Adrenal gland (tissue), 9 donors: ENCODE measurements at regions not wholly inside any gene's neighbourhood (a gene's known extent, or its start where the extent isn't known, plus 50 kb on each side); places are given as distances from the start of the nearest gene placed in this dataset.

ENCODE experiments used
- DNase-seq, 7 donors: peaks; one replicate each; pipeline ENCODE4 v3.0.0-alpha.2; 2019 to 2020
- H3K27ac ChIP-seq, 5 donors: fragments of 200-600 bp; sonication (generic) in 4 of 5; 1 replicate in 3 of 5; 2 replicates in 2 of 5; pipeline versions ENCODE4 v1.5.1 to v1.8.0; 2016 to 2020; ENCODE audit warnings: mild to moderate bottlenecking in 1 of 5
- H3K27me3 ChIP-seq: fragments of 200-600 bp; 2 replicates; pipeline ENCODE4 v1.8.0; 2021
- H3K36me3 ChIP-seq, 2 donors: fragments of 200-600 bp; replicated peaks in 1 of 2; 1 replicate in 1 of 2; 2 replicates in 1 of 2; pipeline versions ENCODE4 v1.5.1 to v1.8.0; 2018 to 2022
- H3K4me1 ChIP-seq, 2 donors: fragments of 200-600 bp; replicated peaks in 1 of 2; 1 replicate in 1 of 2; 2 replicates in 1 of 2; pipeline versions ENCODE4 v1.5.1 to v1.8.0; 2018 to 2021
- H3K4me3 ChIP-seq, 4 donors: fragments of 200-600 bp; sonication (generic) in 3 of 4; one replicate each; pipeline ENCODE4 v1.5.1; 2016 to 2018
- H3K9me3 ChIP-seq, 3 donors: fragments of 200-600 bp; sonication (generic) in 1 of 3; replicated peaks in 1 of 3; 1 replicate in 2 of 3; 2 replicates in 1 of 3; pipeline versions ENCODE4 v1.5.1 to v1.8.0; 2016 to 2021
- POLR2A ChIP-seq, 2 donors: fragments of 450-650 bp; IDR thresholded peaks; one replicate each; pipeline ENCODE4 v1.6.1; 2017; ENCODE audit warnings: antibody characterized with exemption in 2 of 2, mild to moderate bottlenecking in 2 of 2, moderate library complexity in 1 of 2
- WGBS, 4 donors: extraction: QIAGEN DNeasy Blood & Tissue Kit in 2 of 4; methylation state at CpG; one replicate each; pipeline versions ENCODE4 v1.1.5 to v1.1.7; 2013 to 2017; 5-methylcytosine and 5-hydroxymethylcytosine counted together
- intact Hi-C, 2 donors: fragments of 100-400 bp; cut with DNase I; formaldehyde crosslinking; loops; one replicate each; pipeline versions ENCODE4 v1.14.1 to v1.15.0; 2022 to 2023
- TF ChIP-seq, protein P1 (sequence below), 6 experiments: fragments of 450-650 bp in 4 of 6; fragments of 200-600 bp in 2 of 6; sonication (generic) in 1 of 6; IDR thresholded peaks; 1 replicate in 5 of 6; 2 replicates in 1 of 6; pipeline versions ENCODE4 v1.5.1 to v1.8.0; 2016 to 2021; ENCODE audit warnings: antibody characterized with exemption in 6 of 6, mild to moderate bottlenecking in 2 of 6, moderate library complexity in 1 of 6
- donor health status: healthy with polysubstance abuse.
- donor health status: Bipolar disorder and iron deficiency.
- donor health status: DM: yes; HTN: yes; CAD: no.
- donor health status: DM: no; HTN: no; CAD: no.
- donor health status: DM: no; HTN: no; CAD: no.

DNA sequence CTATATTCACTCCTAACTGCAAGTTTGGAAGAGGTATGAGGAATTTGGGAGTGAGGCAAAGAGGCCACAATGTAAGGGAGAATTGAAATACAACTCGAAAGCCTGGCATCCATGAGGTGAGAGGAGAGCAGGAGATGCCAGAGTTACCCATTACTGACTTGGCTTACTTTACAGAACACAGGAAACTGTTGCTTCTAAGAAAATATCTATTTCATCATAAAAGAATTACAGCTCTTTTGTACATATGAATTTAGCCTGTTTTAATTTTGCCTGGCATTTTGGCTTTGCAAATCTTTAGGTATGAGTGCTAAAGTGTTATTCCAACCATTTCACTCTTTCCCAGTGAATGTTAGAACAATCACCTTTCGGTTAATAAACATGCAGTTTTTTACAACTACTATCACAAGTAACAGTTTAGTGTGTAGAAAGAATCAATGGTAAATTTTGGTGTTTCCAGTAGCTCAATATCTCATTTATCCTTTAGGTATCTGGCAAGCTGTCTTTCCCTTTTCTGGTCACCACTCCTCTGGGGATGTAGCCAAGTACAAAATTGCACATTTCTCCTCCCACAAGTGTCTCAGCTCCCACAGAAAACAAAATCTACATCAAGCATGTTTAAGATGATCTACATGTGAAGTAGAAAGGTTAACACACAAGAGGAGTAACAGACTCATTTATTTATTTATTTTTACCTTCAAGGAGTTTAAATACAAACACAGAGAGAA, 196.6 kb upstream of the DCN start:
- no peak for DNase-seq
- intact Hi-C loops = loop anchor here in 1 of 2 donors (10.0 kb wide), 1 partner anchor 1276 kb away; no protein-coding TSS in a partner anchor
- Histone ChIP-seq H3K27me3 (no peaks in the 10 kb centered on the region), H3K4me1 (peaks cover 5 to 17% of the 10 kb centered on the region in 2 donors), H3K9me3 (no peaks in the 10 kb centered on the region), H3K36me3 (no peaks in the 10 kb centered on the region), H3K4me3 (no peak overlapping the region), H3K27ac (no peak overlapping the region)
- WGBS, 4 donors = 88 to 92% (median 88%) methylated on average over 2 of the region's 2 CpGs
- TF ChIP-seq, protein P1, sequence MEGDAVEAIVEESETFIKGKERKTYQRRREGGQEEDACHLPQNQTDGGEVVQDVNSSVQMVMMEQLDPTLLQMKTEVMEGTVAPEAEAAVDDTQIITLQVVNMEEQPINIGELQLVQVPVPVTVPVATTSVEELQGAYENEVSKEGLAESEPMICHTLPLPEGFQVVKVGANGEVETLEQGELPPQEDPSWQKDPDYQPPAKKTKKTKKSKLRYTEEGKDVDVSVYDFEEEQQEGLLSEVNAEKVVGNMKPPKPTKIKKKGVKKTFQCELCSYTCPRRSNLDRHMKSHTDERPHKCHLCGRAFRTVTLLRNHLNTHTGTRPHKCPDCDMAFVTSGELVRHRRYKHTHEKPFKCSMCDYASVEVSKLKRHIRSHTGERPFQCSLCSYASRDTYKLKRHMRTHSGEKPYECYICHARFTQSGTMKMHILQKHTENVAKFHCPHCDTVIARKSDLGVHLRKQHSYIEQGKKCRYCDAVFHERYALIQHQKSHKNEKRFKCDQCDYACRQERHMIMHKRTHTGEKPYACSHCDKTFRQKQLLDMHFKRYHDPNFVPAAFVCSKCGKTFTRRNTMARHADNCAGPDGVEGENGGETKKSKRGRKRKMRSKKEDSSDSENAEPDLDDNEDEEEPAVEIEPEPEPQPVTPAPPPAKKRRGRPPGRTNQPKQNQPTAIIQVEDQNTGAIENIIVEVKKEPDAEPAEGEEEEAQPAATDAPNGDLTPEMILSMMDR (IDR thresholded peaks at IDR 0.05) = no peak
- no peak for TF ChIP-seq POLR2A (IDR thresholded peaks at IDR 0.05)

DNA sequence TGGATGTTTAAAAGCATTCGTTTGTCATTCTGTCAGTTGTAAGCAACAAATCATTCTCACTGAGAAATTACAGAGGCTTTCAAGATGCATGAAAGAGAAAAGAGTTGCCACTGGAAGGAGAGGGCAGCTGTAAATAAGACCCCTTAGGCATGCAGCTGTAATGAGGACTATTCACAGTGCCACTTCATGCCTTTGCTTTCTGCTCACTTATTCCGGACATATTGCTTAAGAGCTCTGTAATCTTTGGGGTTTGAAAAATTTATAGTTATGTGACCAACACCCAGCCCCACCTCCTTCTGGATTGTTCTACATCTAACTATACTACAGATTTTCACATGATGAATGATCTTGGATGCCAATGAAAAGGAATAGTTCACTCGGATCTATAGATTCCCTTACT, 194.8 kb upstream of the DCN start:
- WGBS, 4 donors = 72 to 77% (median 75%) methylated on average over 3 of the region's 3 CpGs

DNA sequence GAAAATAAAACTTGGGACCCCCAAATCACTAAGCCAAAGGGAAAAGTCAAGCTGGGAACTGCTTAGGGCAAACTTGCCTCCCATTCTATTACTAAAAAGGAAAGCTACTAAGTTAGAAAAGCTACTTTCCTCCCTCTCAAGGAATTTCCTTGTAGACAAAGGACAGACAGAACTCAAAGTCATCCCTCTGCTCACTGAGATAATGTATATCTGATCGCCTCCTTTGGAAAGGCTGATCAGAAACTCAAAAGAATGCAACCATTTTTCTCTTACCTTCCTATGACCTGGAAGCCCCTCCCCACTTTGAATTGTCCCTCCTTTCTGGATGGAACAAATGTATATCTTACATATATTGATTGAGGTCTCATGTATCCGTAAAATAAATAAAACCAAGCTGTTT, 190.5 kb upstream of the DCN start:
- no peaks in the 10 kb centered on the region for H3K4me1 ChIP-seq
- no peak overlapping the region for H3K27ac ChIP-seq
- TF ChIP-seq POLR2A (IDR thresholded peaks at IDR 0.05) = no peak
- H3K4me3 ChIP-seq = no peak overlapping the region
- H3K36me3 ChIP-seq = no peaks in the 10 kb centered on the region
- no peaks in the 10 kb centered on the region for H3K27me3 ChIP-seq
- no peaks in the 10 kb centered on the region for H3K9me3 ChIP-seq
- 85 to 96% (median 94%) methylated on average over 2 of the region's 2 CpGs for WGBS, 4 donors
- DNase-seq = no peak
- intact Hi-C loops = loop anchor here in 1 of 2 donors (10.0 kb wide), 1 partner anchor 1282 kb away; no protein-coding TSS in a partner anchor

More for the DNA sequence above, 194.8 kb upstream of the DCN start:
- TF ChIP-seq POLR2A (IDR thresholded peaks at IDR 0.05) = no peak
- TF ChIP-seq, protein P1 (IDR thresholded peaks at IDR 0.05) = no peak
- intact Hi-C loops = loop anchor here in 1 of 2 donors (10.0 kb wide), 1 partner anchor 1277 kb away; no protein-coding TSS in a partner anchor
- no peak for DNase-seq
- Histone ChIP-seq H3K4me3 (no peak overlapping the region), H3K9me3 (no peaks in the 10 kb centered on the region), H3K27me3 (no peaks in the 10 kb centered on the region), H3K27ac (no peak overlapping the region), H3K4me1 (peaks cover 0 to 3% of the 10 kb centered on the region in 2 donors), H3K36me3 (no peaks in the 10 kb centered on the region)

DNA sequence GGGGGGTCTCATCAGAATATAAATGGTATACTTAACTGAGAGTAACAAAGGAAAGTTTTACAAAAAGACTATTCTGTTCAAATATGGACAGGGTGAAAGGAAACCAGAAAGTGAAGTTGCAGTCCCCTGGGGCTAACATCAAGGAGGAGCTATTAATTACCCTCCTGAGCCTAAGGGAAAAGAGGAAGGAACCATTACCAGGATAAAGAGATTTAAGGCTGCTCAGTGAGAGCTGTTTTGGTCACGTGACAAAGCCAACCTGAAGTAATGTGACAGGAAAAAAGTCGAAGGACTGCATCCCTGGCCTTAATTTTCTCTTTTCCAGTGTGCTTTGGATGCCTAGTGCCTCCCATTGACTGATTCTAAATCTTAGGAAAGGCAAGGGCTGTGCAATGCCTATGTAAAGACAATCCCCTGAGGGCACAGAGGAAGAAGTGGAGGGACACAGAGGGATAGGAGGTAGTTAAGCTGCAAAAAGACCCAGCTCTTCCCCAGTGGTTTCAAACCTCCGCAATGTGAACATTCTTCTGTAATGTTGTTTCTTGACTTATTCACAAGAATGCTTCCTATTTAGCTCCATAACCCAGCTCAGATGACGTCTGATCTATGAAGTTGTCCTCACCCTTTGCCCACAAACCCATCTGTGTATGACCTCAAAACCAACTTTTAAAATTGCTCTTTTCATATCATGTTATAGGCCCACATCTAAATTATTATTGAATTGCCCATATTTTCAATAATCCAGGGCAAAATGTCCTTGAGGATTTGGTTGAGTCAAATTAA, 187.7 kb upstream of the DCN start:
- WGBS, 4 donors = 74 to 88% (median 76%) methylated on average over 4 of the region's 4 CpGs
- Histone ChIP-seq H3K4me1 (no peaks in the 10 kb centered on the region), H3K36me3 (no peaks in the 10 kb centered on the region), H3K4me3 (no peak overlapping the region), H3K9me3 (no peaks in the 10 kb centered on the region), H3K27ac (no peak overlapping the region), H3K27me3 (no peaks in the 10 kb centered on the region)
- no peak for TF ChIP-seq POLR2A (IDR thresholded peaks at IDR 0.05)
- TF ChIP-seq, protein P1 (IDR thresholded peaks at IDR 0.05) = no peak
- DNase-seq = no peak
- intact Hi-C loops = loop anchor here in 1 of 2 donors (10.0 kb wide), 1 partner anchor 1285 kb away; no protein-coding TSS in a partner anchor
